ENCODE measurements at regions not wholly inside any gene's neighbourhood (a gene's known extent, or its start where the extent isn't known, plus 50 kb on each side); places are given as distances from the start of the nearest gene placed in this dataset.
"Not testable (repeated sequence)": the region's sequence is repeated elsewhere in the genome, so short reads cannot be mapped to it uniquely, and the experiment has no call there.

GRCh38 chr5:93960042-93960441, 218.6 kb upstream of the POU5F2 start:
- DNase-seq (ENCODE audit: low spot score) = no peak
- H3K4me1 ChIP-seq (ENCODE audit: insufficient read depth, poor library complexity, severe bottlenecking) = no peaks in the 10 kb centered on the region
- no peaks in the 10 kb centered on the region for H3K27me3 ChIP-seq (ENCODE audit: insufficient read depth, poor library complexity, severe bottlenecking)
- TF ChIP-seq CTCF (IDR thresholded peaks at IDR 0.05; ENCODE audit: poor library complexity, severe bottlenecking) = no peak
- H3K36me3 ChIP-seq (ENCODE audit: low read depth) = peaks cover 3% of the 10 kb centered on the region; the same call in 1 of the 2 replicates
- ATAC-seq (ENCODE audit: low read depth) = no peak
- no peaks in the 10 kb centered on the region for H3K9me3 ChIP-seq (ENCODE audit: severe bottlenecking)
- no peak overlapping the region for H3K4me3 ChIP-seq (ENCODE audit: severe bottlenecking)
- no peak overlapping the region for H3K27ac ChIP-seq (ENCODE audit: poor library complexity, severe bottlenecking)

- TF ChIP-seq CTCF (IDR thresholded peaks at IDR 0.05; ENCODE audit: poor library complexity, severe bottlenecking) = no peak
- Histone ChIP-seq H3K27ac (ENCODE audit: poor library complexity, severe bottlenecking) (no peak overlapping the region), H3K4me1 (ENCODE audit: insufficient read depth, poor library complexity, severe bottlenecking) (no peaks in the 10 kb centered on the region), H3K27me3 (ENCODE audit: insufficient read depth, poor library complexity, severe bottlenecking) (no peaks in the 10 kb centered on the region), H3K36me3 (ENCODE audit: low read depth) (peaks cover 3% of the 10 kb centered on the region; the same call in 1 of the 2 replicates), H3K4me3 (ENCODE audit: severe bottlenecking) (no peak overlapping the region), H3K9me3 (ENCODE audit: severe bottlenecking) (no peaks in the 10 kb centered on the region)
- ATAC-seq (ENCODE audit: low read depth) = no peak
- no peak for DNase-seq (ENCODE audit: low spot score)
Observed at GRCh38 chr5:93956006-93956405, 214.6 kb upstream of the POU5F2 start.

GRCh38 chr5:93954421-93955069, 213.1 kb upstream of the POU5F2 start:
- no peak for ATAC-seq (ENCODE audit: low read depth)
- no peaks in the 10 kb centered on the region for H3K27me3 ChIP-seq (ENCODE audit: insufficient read depth, poor library complexity, severe bottlenecking)
- H3K36me3 ChIP-seq (ENCODE audit: low read depth) = peaks cover 3% of the 10 kb centered on the region; the same call in 1 of the 2 replicates
- H3K27ac ChIP-seq (ENCODE audit: poor library complexity, severe bottlenecking) = no peak overlapping the region
- no peak overlapping the region for H3K4me3 ChIP-seq (ENCODE audit: severe bottlenecking)
- H3K4me1 ChIP-seq (ENCODE audit: insufficient read depth, poor library complexity, severe bottlenecking) = no peaks in the 10 kb centered on the region
- peak; percentile 19 for DNase-seq (ENCODE audit: low spot score)
- no peak for TF ChIP-seq CTCF (IDR thresholded peaks at IDR 0.05; ENCODE audit: poor library complexity, severe bottlenecking)
- no peaks in the 10 kb centered on the region for H3K9me3 ChIP-seq (ENCODE audit: severe bottlenecking)

- no peak for TF ChIP-seq CTCF (IDR thresholded peaks at IDR 0.05; ENCODE audit: poor library complexity, severe bottlenecking)
- DNase-seq (ENCODE audit: low spot score) (no peak), ATAC-seq (ENCODE audit: low read depth) (no peak)
- Histone ChIP-seq H3K27ac (ENCODE audit: poor library complexity, severe bottlenecking) (no peak overlapping the region), H3K4me1 (ENCODE audit: insufficient read depth, poor library complexity, severe bottlenecking) (no peaks in the 10 kb centered on the region), H3K27me3 (ENCODE audit: insufficient read depth, poor library complexity, severe bottlenecking) (no peaks in the 10 kb centered on the region), H3K36me3 (ENCODE audit: low read depth) (peaks cover 3% of the 10 kb centered on the region; the same call in 1 of the 2 replicates), H3K4me3 (ENCODE audit: severe bottlenecking) (no peak overlapping the region), H3K9me3 (ENCODE audit: severe bottlenecking) (no peaks in the 10 kb centered on the region)
Observed at GRCh38 chr5:93953442-93953841, 212.0 kb upstream of the POU5F2 start.

GRCh38 chr5:93941897-93942296, 200.5 kb upstream of the POU5F2 start:
- Histone ChIP-seq H3K27me3 (ENCODE audit: insufficient read depth, poor library complexity, severe bottlenecking) (no peaks in the 10 kb centered on the region), H3K36me3 (ENCODE audit: low read depth) (no peaks in the 10 kb centered on the region; the same call in 1 of the 2 replicates), H3K27ac (ENCODE audit: poor library complexity, severe bottlenecking) (no peak overlapping the region), H3K4me3 (ENCODE audit: severe bottlenecking) (no peak overlapping the region), H3K4me1 (ENCODE audit: insufficient read depth, poor library complexity, severe bottlenecking) (peaks cover 2% of the 10 kb centered on the region), H3K9me3 (ENCODE audit: severe bottlenecking) (no peaks in the 10 kb centered on the region)
- no peak for TF ChIP-seq CTCF (IDR thresholded peaks at IDR 0.05; ENCODE audit: poor library complexity, severe bottlenecking)
- ATAC-seq (ENCODE audit: low read depth) (no peak), DNase-seq (ENCODE audit: low spot score) (no peak)

GRCh38 chr5:93933269-93933668, 191.9 kb upstream of the POU5F2 start:
- not testable (repeated sequence) for H3K27me3 ChIP-seq (ENCODE audit: insufficient read depth, poor library complexity, severe bottlenecking); ATAC-seq (ENCODE audit: low read depth); H3K9me3 ChIP-seq (ENCODE audit: severe bottlenecking); H3K27ac ChIP-seq (ENCODE audit: poor library complexity, severe bottlenecking); H3K4me3 ChIP-seq (ENCODE audit: severe bottlenecking); H3K36me3 ChIP-seq (ENCODE audit: low read depth); DNase-seq (ENCODE audit: low spot score); H3K4me1 ChIP-seq (ENCODE audit: insufficient read depth, poor library complexity, severe bottlenecking)

All from RWPE2 (cell line).